HG03571 (cell line): ENCODE measurements at regions not wholly inside any gene's neighbourhood (a gene's known extent, or its start where the extent isn't known, plus 50 kb on each side); places are given as distances from the start of the nearest gene placed in this dataset.

ENCODE experiments used
- ATAC-seq: cut with Tn5 transposase; IDR thresholded peaks from one replicate; pipeline ENCODE4 v1.9.1; 2021; ENCODE audit not compliant: unreplicated experiment

GRCh38 chr16:73329358-73330286, 281.7 kb upstream of the ZFHX3 start:
- ATAC-seq: no peak

- ATAC-seq: no peak
Measured at GRCh38 chr16:73326770-73327470, 279.0 kb upstream of the ZFHX3 start.

- no peak for ATAC-seq
Measured at GRCh38 chr16:73326221-73326620, 278.3 kb upstream of the ZFHX3 start.

GRCh38 chr16:73323880-73324279, 276.0 kb upstream of the ZFHX3 start:
- no peak for ATAC-seq

DNA sequence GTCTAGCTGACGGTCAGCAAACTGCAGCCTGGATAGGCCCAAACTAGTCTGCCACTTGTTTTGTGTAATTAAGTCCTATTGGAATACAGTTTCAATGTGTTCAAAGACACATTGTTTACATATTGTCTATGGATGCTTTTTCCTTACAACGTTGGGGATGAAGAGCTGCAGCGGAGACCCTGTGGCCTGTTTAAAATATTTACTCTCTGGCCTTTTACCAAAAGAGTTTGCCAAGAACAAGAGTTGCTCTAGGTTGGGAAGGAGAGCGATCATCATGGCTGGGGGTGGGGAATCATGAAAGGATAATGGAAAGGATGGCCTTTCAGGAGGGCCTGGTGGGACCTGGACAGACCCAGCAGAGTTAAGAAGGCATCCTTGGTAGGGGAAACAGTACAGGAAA, 274.9 kb upstream of the ZFHX3 start:
- ATAC-seq: no peak

DNA sequence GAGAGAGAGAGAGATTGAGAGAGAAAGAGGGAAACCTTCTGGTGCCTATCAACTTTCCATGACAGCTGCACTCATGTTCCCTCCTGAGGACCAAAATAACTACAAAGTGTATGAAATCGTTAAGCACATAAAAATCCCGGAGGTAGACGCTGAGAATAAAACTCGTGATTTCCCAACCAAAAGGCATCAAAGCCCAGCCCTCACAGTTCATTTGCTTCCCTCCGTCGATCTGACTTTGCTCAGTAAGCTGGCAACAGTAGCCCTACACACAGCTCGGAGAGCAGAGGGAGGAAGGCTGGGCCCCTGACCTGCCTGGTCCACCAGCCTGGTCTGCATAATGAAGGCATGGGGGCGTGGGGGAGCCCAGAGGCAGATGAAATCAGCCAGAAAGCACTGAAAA, 273.9 kb upstream of the ZFHX3 start:
- no peak for ATAC-seq

DNA sequence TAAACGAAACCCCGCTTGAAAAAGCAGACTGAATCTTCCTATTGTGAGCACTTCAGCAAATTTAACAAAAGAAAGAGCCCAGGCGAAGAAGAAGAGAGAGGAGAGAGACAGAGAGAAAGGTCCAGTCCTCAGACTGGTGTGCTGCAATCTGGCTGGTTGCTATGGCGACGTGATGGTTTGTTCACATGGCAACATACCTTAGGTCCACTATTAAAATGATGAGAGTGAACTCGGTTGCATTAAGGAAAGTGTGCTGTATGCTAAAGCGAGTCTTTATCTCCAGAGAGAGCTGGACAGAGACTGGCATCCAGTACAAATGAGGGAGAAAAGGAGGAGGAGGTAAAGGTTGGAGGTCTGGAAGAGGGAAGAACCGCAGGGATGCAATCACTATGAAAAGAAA, 271.8 kb upstream of the ZFHX3 start:
- no peak for ATAC-seq

DNA sequence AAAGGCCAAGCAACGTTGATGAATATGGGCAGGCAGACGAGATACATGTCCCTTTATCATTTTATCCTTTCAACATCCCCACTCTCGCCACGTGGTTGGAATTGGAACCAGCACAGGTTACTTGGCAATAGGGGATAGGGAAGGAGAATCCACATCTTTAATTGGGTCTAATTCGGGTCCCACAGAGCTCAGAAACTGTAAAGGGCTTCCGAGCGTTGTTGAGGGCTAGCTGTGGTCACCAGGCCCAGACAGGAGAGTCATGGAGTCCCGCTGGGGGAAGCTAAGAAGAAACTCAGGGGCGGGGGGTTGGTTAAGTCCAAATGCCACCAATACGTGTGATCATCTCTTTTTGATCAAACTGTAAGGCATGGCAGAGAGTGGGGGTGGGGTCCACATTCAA, 271.3 kb upstream of the ZFHX3 start:
- no peak for ATAC-seq

DNA sequence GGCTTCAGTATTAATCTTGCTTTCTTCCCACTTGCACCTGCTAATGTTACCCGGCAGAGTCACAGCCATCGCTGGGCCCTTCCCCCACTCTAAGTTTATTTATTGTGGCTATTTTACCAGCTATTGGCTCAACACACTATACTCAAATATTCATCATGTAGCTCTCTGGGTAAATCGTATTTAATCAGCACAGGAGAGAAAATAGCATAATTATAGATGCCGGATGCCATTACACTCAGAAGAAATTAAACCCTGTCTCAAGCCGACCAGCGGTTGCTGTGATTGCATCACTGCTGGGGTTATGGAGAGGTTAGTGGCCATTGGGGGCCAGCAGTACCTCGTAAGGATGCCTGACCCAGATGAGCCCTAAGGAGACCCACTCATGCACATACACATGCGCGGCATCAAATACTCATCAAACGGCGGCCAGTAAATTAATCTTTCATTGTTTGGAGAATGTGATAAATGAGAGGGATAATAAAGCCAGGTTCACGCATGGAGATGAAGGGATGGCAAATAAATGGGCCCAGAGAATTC, 269.5 kb upstream of the ZFHX3 start:
- no peak for ATAC-seq

DNA sequence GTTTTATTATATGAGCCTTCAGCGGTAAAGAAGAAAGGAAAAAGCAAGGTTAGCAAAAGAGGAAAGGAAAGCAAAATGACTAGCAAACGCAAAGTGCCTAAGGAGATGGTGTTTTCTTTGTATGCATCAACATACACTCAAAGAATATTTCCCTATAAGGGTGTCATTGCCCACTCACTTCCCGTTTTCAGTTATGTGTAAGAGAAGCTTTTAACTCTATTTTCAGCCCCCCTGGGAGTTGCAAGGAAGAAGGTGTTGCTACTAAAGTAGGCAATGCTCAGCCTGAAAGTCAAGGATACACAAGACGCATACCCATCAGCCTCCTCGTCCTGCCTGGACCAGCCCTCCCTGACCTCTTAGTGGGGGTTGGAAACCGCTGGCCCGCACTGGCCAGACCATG, 267.7 kb upstream of the ZFHX3 start:
- peak; percentile 77 for ATAC-seq

- ATAC-seq: no peak
Measured at GRCh38 chr16:73313950-73314349, 266.0 kb upstream of the ZFHX3 start.

GRCh38 chr16:73311857-73312723, 264.2 kb upstream of the ZFHX3 start:
- no peak for ATAC-seq

DNA sequence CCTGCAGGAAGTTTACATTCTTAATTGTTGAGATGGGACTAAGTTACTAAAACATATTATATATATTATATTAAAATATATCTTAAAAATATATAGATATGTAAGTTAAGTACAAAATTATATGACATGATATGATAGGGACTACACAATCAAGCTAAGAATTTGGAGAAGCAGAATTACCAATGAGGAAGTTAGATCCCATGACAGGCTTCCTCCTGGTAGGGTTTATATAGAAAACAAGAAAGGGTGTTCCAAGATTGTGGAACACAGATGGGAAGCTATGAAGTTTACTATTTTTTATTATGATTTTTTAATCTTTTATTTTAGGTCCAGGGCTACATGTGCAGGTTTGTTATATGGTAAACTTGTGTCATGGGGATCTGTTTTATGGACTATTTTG, 260.8 kb upstream of the ZFHX3 start:
- no peak for ATAC-seq

DNA sequence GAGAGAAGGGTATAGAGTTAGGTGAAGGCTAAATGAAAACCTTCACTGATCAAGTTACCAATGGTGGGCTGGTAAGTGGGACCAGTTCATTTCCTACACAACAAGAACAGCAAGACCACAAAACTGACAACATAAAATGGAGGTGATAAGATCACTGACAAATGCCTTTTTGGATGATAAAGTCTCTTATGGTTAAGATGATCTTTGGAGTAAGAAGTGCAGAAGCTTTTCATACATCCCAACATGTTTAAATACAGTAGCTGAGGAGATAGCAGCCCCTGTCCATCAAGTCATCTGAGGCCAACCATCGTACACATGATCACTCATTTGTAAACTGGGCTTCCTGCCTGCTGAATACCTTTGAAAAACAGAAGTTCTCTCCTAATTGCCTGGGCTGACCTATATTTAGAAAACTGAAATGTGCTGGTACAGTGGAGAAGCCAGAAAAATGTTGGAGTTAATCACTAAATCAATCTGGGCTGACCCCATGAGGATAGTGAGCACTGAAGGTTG, 259.0 kb upstream of the ZFHX3 start:
- ATAC-seq: no peak

DNA sequence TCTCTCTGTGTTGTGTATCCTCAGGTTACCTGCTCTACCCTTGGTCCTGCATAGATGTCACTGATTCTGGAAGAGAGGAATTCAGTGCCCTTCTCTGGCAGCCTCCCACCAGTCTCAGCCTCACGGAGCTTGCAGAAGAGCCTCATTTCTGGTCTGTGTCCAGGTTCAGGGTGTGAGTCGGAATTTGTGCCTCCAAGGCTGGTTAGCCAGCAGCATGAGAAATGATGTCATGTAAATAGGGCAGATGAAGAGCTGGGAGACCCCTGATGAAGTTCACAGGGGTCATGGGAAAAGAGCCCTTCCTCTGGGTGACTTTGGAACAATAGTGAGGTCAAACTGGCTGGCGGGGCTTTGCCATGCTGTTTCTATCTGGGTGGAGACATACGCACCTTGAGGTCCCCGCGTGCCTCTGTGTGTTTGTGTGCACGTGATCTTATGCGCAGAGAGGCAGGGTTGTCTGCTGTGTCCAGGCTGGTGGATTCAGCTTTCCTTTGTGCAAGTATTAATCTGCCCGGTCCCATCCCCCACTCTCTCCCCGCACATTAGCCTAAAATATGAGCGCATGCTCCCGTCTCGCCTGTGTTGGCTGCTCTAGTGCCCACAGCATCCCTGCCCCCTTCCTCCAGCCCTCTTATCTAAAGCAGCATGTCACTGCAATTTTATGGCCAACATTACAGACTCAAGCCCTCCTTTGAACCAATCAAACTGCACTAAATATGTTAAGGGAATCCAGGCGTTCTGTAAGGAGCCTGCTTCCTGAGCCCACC, 256.3 kb upstream of the ZFHX3 start:
- no peak for ATAC-seq

DNA sequence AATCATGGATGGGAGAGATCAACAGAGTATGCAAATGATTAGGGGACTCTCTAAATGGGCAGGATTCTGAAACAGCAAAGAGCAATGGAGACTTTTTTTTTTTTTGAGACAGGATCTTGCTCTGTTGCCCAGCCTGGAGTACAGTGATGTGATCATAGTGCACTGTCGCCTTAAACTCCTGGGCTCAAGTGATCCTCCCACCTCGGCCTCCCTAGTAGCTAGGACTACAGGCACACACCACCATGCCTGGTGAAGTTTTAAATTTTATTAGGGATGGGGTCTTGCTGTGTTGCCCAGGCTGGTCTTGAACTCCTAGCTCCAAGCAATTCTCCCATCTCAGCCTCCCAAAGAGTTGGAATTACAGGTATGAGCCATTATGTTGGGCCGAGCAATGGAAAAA, 255.0 kb upstream of the ZFHX3 start:
- ATAC-seq: no peak

- ATAC-seq: no peak
Measured at GRCh38 chr16:73301984-73302383, 254.1 kb upstream of the ZFHX3 start.

DNA sequence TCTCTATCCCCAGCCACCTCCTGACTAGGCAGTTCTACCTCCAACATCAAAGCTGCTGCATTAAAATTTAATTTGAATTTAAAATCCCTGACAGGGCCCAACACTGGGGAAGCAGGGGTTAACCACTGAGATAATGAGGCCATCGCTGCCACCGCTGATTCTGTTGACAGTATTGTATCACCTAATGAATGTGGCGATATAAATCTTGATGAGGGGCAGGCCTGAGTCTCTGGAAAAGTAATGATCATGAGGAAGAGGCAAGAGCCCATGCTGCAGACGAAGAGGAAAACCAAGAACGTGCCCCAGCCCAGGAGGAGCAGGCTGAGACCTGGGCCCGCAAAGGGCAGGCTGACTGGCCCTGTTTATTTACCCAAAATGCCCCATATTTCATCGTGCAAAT, 251.4 kb upstream of the ZFHX3 start:
- ATAC-seq: no peak

DNA sequence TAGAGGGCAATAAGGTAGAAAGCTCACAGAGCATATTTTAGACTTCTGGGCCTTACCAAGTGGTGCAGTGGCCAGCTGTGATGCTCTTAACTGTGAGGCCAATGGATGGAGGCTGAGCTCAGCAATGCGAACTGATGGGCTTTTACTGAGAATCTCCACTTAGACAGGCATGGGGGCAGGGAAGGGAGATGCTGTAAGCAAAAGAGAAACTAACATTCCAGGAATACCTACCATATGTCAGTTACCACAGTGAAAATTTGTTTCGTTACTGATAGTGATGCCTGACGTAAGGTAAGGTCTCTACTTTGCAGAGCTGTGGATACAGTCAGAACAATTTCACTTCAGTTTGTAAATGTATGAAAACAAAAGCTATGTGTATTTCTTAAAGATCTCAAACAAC, 250.6 kb upstream of the ZFHX3 start:
- no peak for ATAC-seq

DNA sequence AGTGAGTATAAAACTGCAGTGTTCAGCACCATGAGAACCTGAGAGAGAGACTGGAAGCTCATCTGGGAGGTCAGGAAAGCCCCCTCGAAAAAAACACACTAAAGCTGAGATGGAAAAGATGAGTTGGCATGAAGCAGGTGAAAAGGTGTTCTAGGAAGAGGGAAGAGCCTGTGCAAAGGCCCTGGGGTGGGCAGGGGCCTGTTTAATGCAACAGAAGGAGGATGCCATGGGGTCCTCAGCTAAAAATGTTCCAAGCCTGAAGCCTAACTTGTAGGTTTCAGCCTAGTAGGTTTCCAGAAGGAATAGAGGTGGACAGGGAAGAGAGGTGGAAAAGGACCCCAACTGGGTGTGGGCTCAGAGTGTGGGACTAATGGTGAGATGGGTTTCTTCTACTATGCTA, 242.3 kb upstream of the ZFHX3 start:
- ATAC-seq: no peak
